IgD-negative memory B cell (primary cell): ENCODE measurements at regions not wholly inside any gene's neighbourhood (a gene's known extent, or its start where the extent isn't known, plus 50 kb on each side); places are given as distances from the start of the nearest gene placed in this dataset.

Source experiments
- H3K27ac Mint-ChIP-seq, 3 donors: one replicate each; pipeline ENCODE4 v1.8.0; 2020 to 2022; ENCODE audit warnings: mild to moderate bottlenecking in 3 of 3, mixed read lengths in 3 of 3, moderate library complexity in 1 of 3
- H3K27me3 Mint-ChIP-seq: one replicate; pipeline ENCODE4 v1.8.0; 2021; ENCODE audit warnings: mixed read lengths
- H3K36me3 Mint-ChIP-seq: one replicate; pipeline ENCODE4 v1.8.0; 2020; ENCODE audit warnings: mild to moderate bottlenecking, mixed read lengths
- H3K4me1 Mint-ChIP-seq, 3 donors: one replicate each; pipeline ENCODE4 v1.8.0; 2020 to 2022; ENCODE audit warnings: mixed read lengths in 3 of 3, mild to moderate bottlenecking in 1 of 3
- H3K4me3 Mint-ChIP-seq, 4 donors: one replicate each; pipeline ENCODE4 v1.8.0; 2020 to 2022; ENCODE audit warnings: mild to moderate bottlenecking in 4 of 4, mixed read lengths in 4 of 4, moderate library complexity in 3 of 4
- H3K9me3 Mint-ChIP-seq, 3 donors: one replicate each; pipeline ENCODE4 v1.8.0; 2020 to 2021; ENCODE audit warnings: mixed read lengths in 3 of 3, mild to moderate bottlenecking in 1 of 3

DNA sequence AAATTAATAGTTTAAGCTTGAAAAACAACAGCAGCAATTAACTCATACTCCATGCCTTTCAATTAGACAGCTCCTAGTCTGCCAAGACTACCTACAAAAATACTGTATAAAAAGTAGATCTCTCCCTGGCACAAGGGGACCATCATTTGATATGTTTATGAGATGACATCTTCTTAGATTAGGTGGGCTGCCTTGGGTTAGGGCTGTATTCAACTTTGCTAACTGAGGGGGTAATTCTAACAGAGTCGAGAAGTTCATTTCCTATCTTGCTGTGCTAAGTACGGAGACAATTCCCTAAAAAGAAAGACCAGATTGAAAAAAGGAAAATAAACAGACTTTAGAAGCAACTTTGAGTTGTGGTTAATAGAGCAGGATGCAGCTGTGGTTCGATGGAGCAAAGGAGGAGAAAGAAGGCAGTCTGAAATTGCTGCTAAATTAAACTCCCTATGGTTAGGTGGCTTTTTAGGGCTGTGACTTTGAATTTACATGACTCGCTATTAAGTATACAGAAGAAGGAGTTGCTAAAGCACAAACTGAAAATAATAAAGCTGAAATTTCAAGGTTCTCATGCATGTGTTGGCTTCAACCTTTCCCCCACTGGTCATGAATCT lies 75.4 kb downstream of the CDC7 start:
- H3K36me3 Mint-ChIP-seq, result no peaks in the 10 kb centered on the region
- no peak overlapping the region for H3K4me3 Mint-ChIP-seq
- no peak overlapping the region for H3K27ac Mint-ChIP-seq
- peaks cover 10% of the 10 kb centered on the region for H3K27me3 Mint-ChIP-seq
- H3K4me1 Mint-ChIP-seq, result peaks cover 7 to 30% (median 25%) of the 10 kb centered on the region in 3 donors
- no peaks in the 10 kb centered on the region for H3K9me3 Mint-ChIP-seq

DNA sequence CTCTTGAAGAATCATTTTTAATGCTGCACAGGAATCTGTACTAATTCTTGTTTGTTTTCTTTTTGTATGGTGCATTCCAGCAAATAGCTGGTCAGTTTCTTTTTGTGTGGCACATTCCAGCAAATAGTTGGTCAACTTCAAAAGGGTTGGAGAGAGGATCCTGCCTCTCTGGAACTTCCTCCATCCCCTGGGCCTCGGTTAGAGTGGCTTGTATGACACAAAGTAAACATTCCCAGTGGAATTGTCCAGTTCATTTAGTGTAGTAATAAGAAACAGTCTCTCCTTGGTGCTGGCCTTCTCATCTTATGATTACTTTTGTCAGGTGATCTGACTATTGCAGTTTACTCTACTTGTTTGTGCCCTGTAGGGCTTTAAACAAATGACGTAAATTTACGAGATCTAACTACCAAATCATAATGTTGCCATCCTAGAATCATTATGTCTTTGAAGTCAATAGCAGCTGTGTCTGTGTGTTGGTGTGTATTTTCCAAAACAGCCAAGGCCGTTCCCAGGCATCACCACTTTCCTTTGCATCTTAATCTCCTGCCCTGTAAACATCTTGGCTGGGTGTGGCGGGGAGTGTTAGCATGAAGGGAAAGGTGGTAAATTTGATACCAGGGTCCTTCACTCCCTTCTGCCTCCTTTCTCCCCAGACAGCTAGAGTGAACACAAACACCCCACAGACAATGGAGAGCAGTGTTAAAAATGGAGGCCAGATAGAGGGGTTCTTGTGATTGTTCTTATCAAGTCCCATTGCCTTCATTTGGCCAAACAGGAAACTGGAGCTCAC lies 77.9 kb downstream of the CDC7 start:
- Mint-ChIP-seq H3K36me3 (no peaks in the 10 kb centered on the region), H3K27ac (no peak overlapping the region), H3K27me3 (peaks cover 7% of the 10 kb centered on the region), H3K9me3 (no peaks in the 10 kb centered on the region), H3K4me1 (peaks cover 4 to 16% (median 9%) of the 10 kb centered on the region in 3 donors), H3K4me3 (peak overlapping the region in 1 of 4 donors; percentile 63)

- H3K4me3 Mint-ChIP-seq, result peak overlapping the region in 1 of 4 donors; percentile 4
- H3K27ac Mint-ChIP-seq, result peak overlapping the region in 1 of 3 donors; percentile 24
- no peaks in the 10 kb centered on the region for H3K9me3 Mint-ChIP-seq
- no peaks in the 10 kb centered on the region for H3K36me3 Mint-ChIP-seq
- peaks cover 4 to 16% (median 8%) of the 10 kb centered on the region in 3 donors for H3K4me1 Mint-ChIP-seq
- peaks cover 8% of the 10 kb centered on the region for H3K27me3 Mint-ChIP-seq
Observed at GRCh38 chr1:91579658-91580228, 79.1 kb downstream of the CDC7 start.

DNA sequence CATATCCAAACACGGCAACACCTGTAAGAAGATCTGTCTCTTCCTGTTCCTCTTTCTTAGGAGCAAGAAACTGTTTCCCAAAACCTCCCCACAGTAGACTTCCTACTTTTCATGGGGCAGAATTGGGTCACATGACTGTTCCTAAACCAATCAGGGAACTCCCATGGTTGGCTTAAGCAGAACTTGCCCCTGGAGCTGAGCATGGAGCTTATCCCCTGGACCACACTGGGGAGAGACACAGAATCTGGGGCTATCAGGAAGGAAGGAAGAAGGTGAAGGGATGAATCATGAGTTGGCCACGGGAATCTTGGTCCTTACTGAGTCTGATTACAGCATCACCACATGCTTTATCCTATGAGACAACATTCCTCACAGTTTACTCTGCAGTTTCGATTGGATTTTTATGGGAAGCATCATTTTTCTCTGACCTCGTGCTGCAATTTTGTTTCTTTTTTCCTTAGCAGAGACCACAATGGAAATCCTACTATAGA lies 81.8 kb downstream of the CDC7 start:
- no peak overlapping the region for H3K4me3 Mint-ChIP-seq
- no peaks in the 10 kb centered on the region for H3K9me3 Mint-ChIP-seq
- no peak overlapping the region for H3K27ac Mint-ChIP-seq
- H3K4me1 Mint-ChIP-seq, result peaks cover 0 to 3% (median 0%) of the 10 kb centered on the region in 3 donors
- H3K36me3 Mint-ChIP-seq, result no peaks in the 10 kb centered on the region
- H3K27me3 Mint-ChIP-seq, result peaks cover 9% of the 10 kb centered on the region

- Mint-ChIP-seq H3K4me3 (no peak overlapping the region), H3K27me3 (peaks cover 9% of the 10 kb centered on the region), H3K9me3 (no peaks in the 10 kb centered on the region), H3K4me1 (peaks cover 0 to 3% (median 0%) of the 10 kb centered on the region in 3 donors), H3K27ac (no peak overlapping the region), H3K36me3 (no peaks in the 10 kb centered on the region)
Observed at GRCh38 chr1:91583326-91583755, 82.7 kb downstream of the CDC7 start.

DNA sequence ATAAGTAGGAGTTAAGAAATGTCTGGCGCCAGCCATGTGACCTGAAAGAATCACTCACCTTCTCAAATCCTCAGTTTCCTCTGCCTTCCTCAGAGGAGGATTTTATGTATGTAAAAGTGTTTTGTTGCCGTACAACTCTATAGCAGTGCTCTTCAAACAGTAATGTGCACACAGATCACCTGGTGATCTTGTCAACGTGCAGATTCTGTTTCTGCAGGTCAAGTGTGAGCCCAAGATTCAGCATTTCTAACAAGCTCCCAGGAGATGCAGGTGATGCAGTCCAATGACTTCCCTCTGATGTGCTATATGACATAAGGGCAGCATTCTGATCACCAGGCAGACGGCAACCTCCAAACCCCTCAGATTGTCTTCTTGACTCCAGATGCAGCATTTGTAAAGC lies 83.7 kb downstream of the CDC7 start:
- no peak overlapping the region for H3K27ac Mint-ChIP-seq
- peaks cover 0 to 3% (median 0%) of the 10 kb centered on the region in 3 donors for H3K4me1 Mint-ChIP-seq
- H3K9me3 Mint-ChIP-seq, result no peaks in the 10 kb centered on the region
- no peaks in the 10 kb centered on the region for H3K36me3 Mint-ChIP-seq
- no peak overlapping the region for H3K4me3 Mint-ChIP-seq
- peaks cover 8% of the 10 kb centered on the region for H3K27me3 Mint-ChIP-seq

GRCh38 chr1:91584878-91585277 lies 84.2 kb downstream of the CDC7 start:
- H3K36me3 Mint-ChIP-seq, result no peaks in the 10 kb centered on the region
- no peak overlapping the region for H3K27ac Mint-ChIP-seq
- peaks cover 0 to 3% (median 0%) of the 10 kb centered on the region in 3 donors for H3K4me1 Mint-ChIP-seq
- peaks cover 12% of the 10 kb centered on the region for H3K27me3 Mint-ChIP-seq
- no peak overlapping the region for H3K4me3 Mint-ChIP-seq
- no peaks in the 10 kb centered on the region for H3K9me3 Mint-ChIP-seq

- Mint-ChIP-seq H3K27me3 (peaks cover 14% of the 10 kb centered on the region), H3K27ac (no peak overlapping the region), H3K36me3 (no peaks in the 10 kb centered on the region), H3K9me3 (no peaks in the 10 kb centered on the region), H3K4me3 (no peak overlapping the region), H3K4me1 (peaks cover 0 to 3% (median 0%) of the 10 kb centered on the region in 3 donors)
Observed at GRCh38 chr1:91585502-91585901, 84.9 kb downstream of the CDC7 start.

DNA sequence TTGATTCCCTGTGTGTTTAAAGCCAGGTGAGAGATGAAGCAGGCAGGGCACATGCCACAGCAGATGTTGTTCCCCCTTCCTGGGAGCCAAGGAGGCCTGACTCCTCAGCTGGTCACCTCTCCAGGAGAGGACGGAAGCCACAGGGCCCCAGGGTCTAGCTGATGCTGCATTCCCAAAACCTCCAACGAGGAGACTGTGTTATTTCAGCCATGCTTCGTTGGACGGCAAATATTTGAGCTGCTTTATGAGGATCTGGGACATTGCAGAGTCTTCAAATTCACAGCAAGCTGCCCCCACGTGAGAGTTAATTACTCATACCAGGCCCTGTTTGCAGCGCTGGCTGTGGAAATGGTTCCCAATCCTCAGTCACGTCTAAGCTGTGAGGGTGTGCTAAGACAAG lies 85.3 kb downstream of the CDC7 start:
- Mint-ChIP-seq H3K27ac (no peak overlapping the region), H3K4me1 (peaks cover 0 to 3% (median 0%) of the 10 kb centered on the region in 3 donors), H3K36me3 (no peaks in the 10 kb centered on the region), H3K27me3 (peaks cover 14% of the 10 kb centered on the region), H3K9me3 (no peaks in the 10 kb centered on the region), H3K4me3 (no peak overlapping the region)

DNA sequence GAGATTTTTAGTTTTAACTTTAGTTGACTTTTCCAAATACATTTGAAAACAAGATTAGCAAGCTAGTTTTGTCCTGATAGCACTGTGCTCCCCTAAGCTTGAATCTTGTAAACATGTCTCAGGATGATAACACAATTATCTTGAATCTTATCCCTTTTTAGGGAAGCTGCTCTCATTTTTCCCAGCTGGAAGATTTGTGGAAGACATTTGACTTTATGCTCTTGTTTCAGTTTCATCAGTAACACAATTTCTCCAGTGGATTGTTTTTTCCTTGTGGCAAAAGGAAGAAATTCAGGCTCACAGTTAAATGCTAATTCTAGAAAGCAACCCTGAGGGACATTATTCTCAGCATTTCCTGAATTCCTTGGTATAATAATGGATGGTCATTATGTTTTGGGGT lies 88.8 kb downstream of the CDC7 start:
- Mint-ChIP-seq H3K36me3 (no peaks in the 10 kb centered on the region), H3K27ac (no peak overlapping the region), H3K4me3 (no peak overlapping the region), H3K27me3 (peaks cover 24% of the 10 kb centered on the region), H3K4me1 (peaks cover 0 to 7% (median 4%) of the 10 kb centered on the region in 3 donors), H3K9me3 (no peaks in the 10 kb centered on the region)

- H3K4me1 Mint-ChIP-seq, result peaks cover 0 to 6% (median 4%) of the 10 kb centered on the region in 3 donors
- no peaks in the 10 kb centered on the region for H3K9me3 Mint-ChIP-seq
- H3K36me3 Mint-ChIP-seq, result no peaks in the 10 kb centered on the region
- H3K27me3 Mint-ChIP-seq, result peaks cover 21% of the 10 kb centered on the region
- H3K27ac Mint-ChIP-seq, result no peak overlapping the region
- H3K4me3 Mint-ChIP-seq, result no peak overlapping the region
Observed at GRCh38 chr1:91591175-91591974, 90.7 kb downstream of the CDC7 start.

- Mint-ChIP-seq H3K9me3 (no peaks in the 10 kb centered on the region), H3K4me1 (peaks cover 0 to 6% (median 4%) of the 10 kb centered on the region in 3 donors), H3K27me3 (peaks cover 21% of the 10 kb centered on the region), H3K4me3 (no peak overlapping the region), H3K27ac (no peak overlapping the region), H3K36me3 (no peaks in the 10 kb centered on the region)
Observed at GRCh38 chr1:91592716-91593477, 92.2 kb downstream of the CDC7 start.

- H3K36me3 Mint-ChIP-seq, result no peaks in the 10 kb centered on the region
- H3K4me3 Mint-ChIP-seq, result no peak overlapping the region
- no peak overlapping the region for H3K27ac Mint-ChIP-seq
- H3K9me3 Mint-ChIP-seq, result no peaks in the 10 kb centered on the region
- peaks cover 0 to 6% (median 4%) of the 10 kb centered on the region in 3 donors for H3K4me1 Mint-ChIP-seq
- H3K27me3 Mint-ChIP-seq, result peaks cover 21% of the 10 kb centered on the region
Observed at GRCh38 chr1:91594383-91595055, 93.9 kb downstream of the CDC7 start.

DNA sequence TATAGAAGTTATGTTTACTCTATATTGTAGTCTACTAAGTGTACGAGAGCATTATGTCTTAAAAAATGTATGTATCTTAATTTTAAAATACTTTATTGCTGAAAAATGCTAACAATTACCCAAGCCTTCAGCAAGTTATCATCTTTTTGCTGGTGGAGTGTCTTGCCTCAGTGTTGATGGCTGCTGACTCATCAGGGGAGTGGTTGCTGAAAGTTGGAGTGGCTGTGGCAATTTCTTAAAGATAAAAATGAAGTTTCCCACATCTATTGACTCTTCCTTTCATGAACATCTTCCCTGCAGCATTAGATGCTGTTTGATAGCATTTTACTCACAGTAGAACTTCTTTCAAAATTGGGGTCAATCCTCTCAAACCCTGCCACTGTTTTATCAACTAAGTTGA lies 95.8 kb downstream of the CDC7 start:
- Mint-ChIP-seq H3K9me3 (peaks cover 0 to 2% (median 0%) of the 10 kb centered on the region in 3 donors), H3K4me3 (no peak overlapping the region), H3K27me3 (peaks cover 13% of the 10 kb centered on the region), H3K4me1 (peaks cover 0 to 1% (median 0%) of the 10 kb centered on the region in 3 donors), H3K27ac (no peak overlapping the region), H3K36me3 (no peaks in the 10 kb centered on the region)
